ENCODE measurements at regions not wholly inside any gene's neighbourhood (a gene's known extent, or its start where the extent isn't known, plus 50 kb on each side); places are given as distances from the start of the nearest gene placed in this dataset.

GRCh38 chr4:175436196-175436595 is 375.9 kb downstream of the GPM6A start:
- no peak for DNase-seq (ENCODE audit: low read depth, low spot score)

GRCh38 chr4:175440786-175441185 is 371.3 kb downstream of the GPM6A start:
- DNase-seq (ENCODE audit: low read depth, low spot score): no peak

GRCh38 chr4:175441256-175441655 is 370.8 kb downstream of the GPM6A start:
- DNase-seq (ENCODE audit: low read depth, low spot score): no peak

GRCh38 chr4:175443547-175443946 is 368.5 kb downstream of the GPM6A start:
- no peak for DNase-seq (ENCODE audit: low read depth, low spot score)

- DNase-seq (ENCODE audit: low read depth, low spot score): no peak
Observed at GRCh38 chr4:175444512-175444911, 367.6 kb downstream of the GPM6A start.

GRCh38 chr4:175447016-175447415 is 365.0 kb downstream of the GPM6A start:
- no peak for DNase-seq (ENCODE audit: low read depth, low spot score)

- DNase-seq (ENCODE audit: low read depth, low spot score): no peak
Observed at GRCh38 chr4:175450446-175450845, 361.6 kb downstream of the GPM6A start.

- no peak for DNase-seq (ENCODE audit: low read depth, low spot score)
Observed at GRCh38 chr4:175451238-175451965, 360.7 kb downstream of the GPM6A start.

- DNase-seq (ENCODE audit: low read depth, low spot score): no peak
Observed at GRCh38 chr4:175453456-175453855, 358.6 kb downstream of the GPM6A start.

- DNase-seq (ENCODE audit: low read depth, low spot score): no peak
Observed at GRCh38 chr4:175456131-175456530, 355.9 kb downstream of the GPM6A start.

- DNase-seq (ENCODE audit: low read depth, low spot score): no peak
Observed at GRCh38 chr4:175457956-175458355, 354.1 kb downstream of the GPM6A start.

GRCh38 chr4:175459571-175459970 is 352.5 kb downstream of the GPM6A start:
- DNase-seq (ENCODE audit: low read depth, low spot score): no peak

GRCh38 chr4:175460414-175460813 is 351.6 kb downstream of the GPM6A start:
- DNase-seq (ENCODE audit: low read depth, low spot score): no peak

GRCh38 chr4:175469514-175469913 is 342.6 kb downstream of the GPM6A start:
- peak; percentile 30 for DNase-seq (ENCODE audit: low read depth, low spot score)

- peak; percentile 33 for DNase-seq (ENCODE audit: low read depth, low spot score)
Observed at GRCh38 chr4:175470131-175470530, 341.9 kb downstream of the GPM6A start.

- DNase-seq (ENCODE audit: low read depth, low spot score): no peak
Observed at GRCh38 chr4:175480404-175480803, 331.7 kb downstream of the GPM6A start.

GRCh38 chr4:175499735-175500352 is 312.2 kb downstream of the GPM6A start:
- DNase-seq (ENCODE audit: low read depth, low spot score): no peak

- DNase-seq (ENCODE audit: low read depth, low spot score): no peak
Observed at GRCh38 chr4:175504318-175504717, 307.7 kb downstream of the GPM6A start.

- DNase-seq (ENCODE audit: low read depth, low spot score): no peak
Observed at GRCh38 chr4:175509320-175509719, 302.7 kb downstream of the GPM6A start.

- DNase-seq (ENCODE audit: low read depth, low spot score): no peak
Observed at GRCh38 chr4:175511861-175512260, 300.2 kb downstream of the GPM6A start.

GRCh38 chr4:175514174-175514573 is 297.9 kb downstream of the GPM6A start:
- peak; percentile 18 for DNase-seq (ENCODE audit: low read depth, low spot score)

GRCh38 chr4:175530655-175531054 is 281.4 kb downstream of the GPM6A start:
- DNase-seq (ENCODE audit: low read depth, low spot score): no peak

GRCh38 chr4:175531405-175532091 is 280.5 kb downstream of the GPM6A start:
- peak; percentile 50 for DNase-seq (ENCODE audit: low read depth, low spot score)
